Caco-2 (cell line): ENCODE measurements at regions not wholly inside any gene's neighbourhood (a gene's known extent, or its start where the extent isn't known, plus 50 kb on each side); places are given as distances from the start of the nearest gene placed in this dataset.

Source experiments
- BruUV-seq: library from RNA; stranded (reverse); fragments of 400-500 nt; replicated peaks from 2 replicates; lab custom pipeline; 2021; lab: Mats Ljungman, UMichigan
- CTCF ChIA-PET: fragments of 300-600 bp; sonication (Branson Sonifier 250); formaldehyde crosslinking; loops from one replicate; lab custom pipeline; 2022; ENCODE audit warnings: antibody characterized with exemption; lab: Charles Lee
- POLR2A ChIA-PET: fragments of 300-600 bp; sonication (Branson Sonifier 250); formaldehyde crosslinking; loops from one replicate; lab custom pipeline; 2022; ENCODE audit warnings: antibody characterized with exemption; lab: Charles Lee
- DNase-seq, 2 experiments: peaks; one replicate each; pipeline versions ENCODE4 v3.0.0 to v3.0.0-alpha.2; 2020 to 2022
- H3K27me3 ChIP-seq: replicated peaks from 2 replicates; pipeline ENCODE4 v1.6.0; 2011; ENCODE audit warnings: low read length; ENCODE audit not compliant: control insufficient read depth, insufficient read depth
- H3K36me3 ChIP-seq: 2 replicates; pipeline ENCODE4 v1.5.1; 2011; ENCODE audit warnings: low read length; ENCODE audit not compliant: control insufficient read depth, insufficient read depth
- H3K4me1 ChIP-seq: fragments of 250-450 bp; sonication (Bioruptor Pico); 2 replicates; pipeline ENCODE4 v1.5.1; 2020; ENCODE audit warnings: mild to moderate bottlenecking
- H3K4me3 ChIP-seq: 2 replicates; pipeline ENCODE4 v1.5.1; 2011; ENCODE audit warnings: low read depth, mild to moderate bottlenecking, control low read depth, low read length
- H3K9me3 ChIP-seq: fragments of 250-450 bp; sonication (Bioruptor Pico); 2 replicates; pipeline ENCODE4 v1.5.1; 2020; ENCODE audit warnings: mild to moderate bottlenecking, moderate library complexity
- H3K27ac Mint-ChIP-seq: one replicate; pipeline ENCODE4 v1.8.0; 2022; ENCODE audit warnings: mixed read lengths; ENCODE audit not compliant: unreplicated experiment
- H3K27me3 Mint-ChIP-seq: one replicate; pipeline ENCODE4 v1.8.0; 2022; ENCODE audit warnings: mixed read lengths; ENCODE audit not compliant: insufficient read depth, unreplicated experiment
- H3K36me3 Mint-ChIP-seq: one replicate; pipeline ENCODE4 v1.8.0; 2022; ENCODE audit warnings: mild to moderate bottlenecking, mixed read lengths; ENCODE audit not compliant: insufficient read depth, unreplicated experiment
- H3K4me1 Mint-ChIP-seq: one replicate; pipeline ENCODE4 v1.8.0; 2022; ENCODE audit warnings: low read depth, mixed read lengths; ENCODE audit not compliant: unreplicated experiment
- H3K4me3 Mint-ChIP-seq: one replicate; pipeline ENCODE4 v1.8.0; 2022; ENCODE audit warnings: mild to moderate bottlenecking, moderate library complexity, mixed read lengths; ENCODE audit not compliant: unreplicated experiment
- H3K9me3 Mint-ChIP-seq: one replicate; pipeline ENCODE4 v1.8.0; 2022; ENCODE audit warnings: mixed read lengths; ENCODE audit not compliant: unreplicated experiment
- intact Hi-C: fragments of 100-400 bp; cut with micrococcal nuclease; formaldehyde crosslinking; loops from one replicate; pipeline ENCODE4 v1.10.0; 2022; ENCODE audit not compliant: unreplicated experiment
- TF ChIP-seq, protein P1 (sequence below), 2 experiments: fragments of 200-600 bp in 1 of 2; IDR thresholded peaks; 1 replicate in 1 of 2; 2 replicates in 1 of 2; pipeline versions ENCODE4 v1.5.1 to v1.8.0; 2011 to 2022; ENCODE audit warnings: antibody characterized with exemption in 1 of 2, control low read depth in 1 of 2, inconsistent platforms in 1 of 2, low read depth in 1 of 2, low read length in 1 of 2, mild to moderate bottlenecking in 1 of 2, moderate library complexity in 1 of 2; ENCODE audit not compliant: insufficient read depth in 1 of 2, severe bottlenecking in 1 of 2, unreplicated experiment in 1 of 2

DNA sequence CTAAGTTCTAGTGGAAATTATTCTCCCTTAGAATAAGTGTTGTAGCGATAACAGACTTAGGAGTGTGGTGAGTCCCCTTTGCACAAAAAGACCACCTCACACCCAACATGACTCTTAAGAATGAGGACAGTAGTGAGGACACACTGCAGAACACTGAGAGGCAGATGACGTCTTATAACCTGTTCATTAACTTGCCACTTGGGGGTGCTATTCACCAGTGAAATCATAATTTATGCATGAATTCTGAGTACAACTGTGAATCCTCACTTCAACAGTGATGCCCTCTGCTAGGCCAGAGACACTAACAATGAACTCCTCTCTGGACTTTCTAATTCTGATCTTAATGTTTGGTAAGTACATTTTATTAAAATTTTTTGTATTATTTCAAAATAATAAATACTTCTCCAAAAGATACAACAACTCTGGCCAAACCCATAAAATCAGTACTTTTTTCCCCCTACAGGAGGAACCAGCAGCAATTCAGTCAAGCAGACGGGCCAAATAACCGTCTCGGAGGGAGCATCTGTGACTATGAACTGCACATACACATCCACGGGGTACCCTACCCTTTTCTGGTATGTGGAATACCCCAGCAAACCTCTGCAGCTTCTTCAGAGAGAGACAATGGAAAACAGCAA lies 274.7 kb downstream of the DAD1 start:
- no peak overlapping the region for H3K4me3 Mint-ChIP-seq
- ChIA-PET CTCF (no interaction called here), POLR2A (no interaction called here)
- Histone ChIP-seq H3K36me3 (no peaks in the 10 kb centered on the region), H3K4me3 (no peak overlapping the region), H3K9me3 (no peaks in the 10 kb centered on the region), H3K27me3 (no peaks in the 10 kb centered on the region), H3K4me1 (peaks cover 6% of the 10 kb centered on the region; the same call in 1 of the 2 replicates)
- no peaks in the 10 kb centered on the region for H3K27me3 Mint-ChIP-seq
- intact Hi-C loops = loop anchor here (1.0 to 10.0 kb wide), 5 partner anchors 38 to 240 kb away; no protein-coding TSS in a partner anchor
- DNase-seq = peak in 1 of 2 experiments; percentile 66
- peak overlapping the region; percentile 37 for H3K27ac Mint-ChIP-seq
- no peaks in the 10 kb centered on the region for H3K36me3 Mint-ChIP-seq
- no peaks in the 10 kb centered on the region for H3K9me3 Mint-ChIP-seq
- H3K4me1 Mint-ChIP-seq = peaks cover 19% of the 10 kb centered on the region
- TF ChIP-seq, protein P1, sequence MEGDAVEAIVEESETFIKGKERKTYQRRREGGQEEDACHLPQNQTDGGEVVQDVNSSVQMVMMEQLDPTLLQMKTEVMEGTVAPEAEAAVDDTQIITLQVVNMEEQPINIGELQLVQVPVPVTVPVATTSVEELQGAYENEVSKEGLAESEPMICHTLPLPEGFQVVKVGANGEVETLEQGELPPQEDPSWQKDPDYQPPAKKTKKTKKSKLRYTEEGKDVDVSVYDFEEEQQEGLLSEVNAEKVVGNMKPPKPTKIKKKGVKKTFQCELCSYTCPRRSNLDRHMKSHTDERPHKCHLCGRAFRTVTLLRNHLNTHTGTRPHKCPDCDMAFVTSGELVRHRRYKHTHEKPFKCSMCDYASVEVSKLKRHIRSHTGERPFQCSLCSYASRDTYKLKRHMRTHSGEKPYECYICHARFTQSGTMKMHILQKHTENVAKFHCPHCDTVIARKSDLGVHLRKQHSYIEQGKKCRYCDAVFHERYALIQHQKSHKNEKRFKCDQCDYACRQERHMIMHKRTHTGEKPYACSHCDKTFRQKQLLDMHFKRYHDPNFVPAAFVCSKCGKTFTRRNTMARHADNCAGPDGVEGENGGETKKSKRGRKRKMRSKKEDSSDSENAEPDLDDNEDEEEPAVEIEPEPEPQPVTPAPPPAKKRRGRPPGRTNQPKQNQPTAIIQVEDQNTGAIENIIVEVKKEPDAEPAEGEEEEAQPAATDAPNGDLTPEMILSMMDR (IDR thresholded peaks at IDR 0.05; ENCODE audit: insufficient read depth in 1 of 2, low read depth in 1 of 2, low read length in 1 of 2, severe bottlenecking in 1 of 2, unreplicated experiment in 1 of 2) = peak; percentile 64 to 65
- BruUV-seq = no TSS peak

GRCh38 chr14:22313172-22313801 lies 275.7 kb downstream of the DAD1 start:
- Histone ChIP-seq H3K4me3 (no peak overlapping the region), H3K9me3 (no peaks in the 10 kb centered on the region), H3K4me1 (no peaks in the 10 kb centered on the region), H3K27me3 (no peaks in the 10 kb centered on the region), H3K36me3 (no peaks in the 10 kb centered on the region)
- Mint-ChIP-seq H3K4me1 (peaks cover 11% of the 10 kb centered on the region), H3K27me3 (no peaks in the 10 kb centered on the region), H3K4me3 (no peak overlapping the region), H3K36me3 (no peaks in the 10 kb centered on the region), H3K27ac (no peak overlapping the region), H3K9me3 (no peaks in the 10 kb centered on the region)
- no TSS peak for BruUV-seq
- intact Hi-C loops = loop anchor here (10.0 kb wide), 1 partner anchor 242 kb away; no protein-coding TSS in a partner anchor
- TF ChIP-seq, protein P1 (IDR thresholded peaks at IDR 0.05; ENCODE audit: insufficient read depth in 1 of 2, low read depth in 1 of 2, low read length in 1 of 2, severe bottlenecking in 1 of 2, unreplicated experiment in 1 of 2) = no peak
- DNase-seq = no peak
- CTCF ChIA-PET = no interaction called here
- POLR2A ChIA-PET = no interaction called here

DNA sequence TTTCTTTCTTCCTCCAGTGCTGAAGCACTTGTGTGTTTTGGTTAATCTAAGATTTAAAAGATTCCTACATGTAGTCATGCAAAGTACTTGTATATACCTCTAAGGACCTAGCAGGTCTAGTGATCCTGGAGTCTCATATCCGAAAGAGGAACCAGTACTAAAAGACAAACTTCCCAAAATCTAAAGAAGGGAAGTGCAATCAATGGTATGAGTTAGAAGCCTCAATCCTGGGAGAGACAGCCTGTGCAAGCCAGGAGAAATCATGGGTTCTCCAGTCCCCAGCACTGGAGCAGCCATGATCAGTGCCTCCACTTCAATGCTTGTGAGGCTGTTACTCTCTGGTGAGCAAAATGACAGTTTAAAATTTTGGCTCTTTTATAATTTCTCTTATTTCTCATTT lies 277.4 kb downstream of the DAD1 start:
- Mint-ChIP-seq H3K27me3 (no peaks in the 10 kb centered on the region), H3K9me3 (no peaks in the 10 kb centered on the region), H3K36me3 (no peaks in the 10 kb centered on the region), H3K27ac (no peak overlapping the region), H3K4me3 (no peak overlapping the region), H3K4me1 (peaks cover 11% of the 10 kb centered on the region)
- no peak overlapping the region for H3K4me3 ChIP-seq
- H3K4me1 ChIP-seq = peaks cover 12% of the 10 kb centered on the region
- POLR2A ChIA-PET = no interaction called here
- CTCF ChIA-PET = interaction anchor here (0.5 kb wide), 1 partner anchor 440 kb away, joined by 4 read pairs; no protein-coding TSS in a partner anchor
- no peaks in the 10 kb centered on the region for H3K9me3 ChIP-seq
- no peaks in the 10 kb centered on the region for H3K27me3 ChIP-seq
- intact Hi-C loops = loop anchor here (10.0 kb wide), 1 partner anchor 243 kb away; no protein-coding TSS in a partner anchor
- no TSS peak for BruUV-seq
- TF ChIP-seq, protein P1 (IDR thresholded peaks at IDR 0.05; ENCODE audit: insufficient read depth in 1 of 2, low read depth in 1 of 2, low read length in 1 of 2, severe bottlenecking in 1 of 2, unreplicated experiment in 1 of 2) = no peak
- DNase-seq = no peak
- no peaks in the 10 kb centered on the region for H3K36me3 ChIP-seq
